Right renal pelvis (tissue), 4 donors: ENCODE measurements at regions not wholly inside any gene's neighbourhood (a gene's known extent, or its start where the extent isn't known, plus 50 kb on each side); places are given as distances from the start of the nearest gene placed in this dataset.

Experiments
- DNase-seq, 4 donors: peaks; one replicate each; pipeline ENCODE4 v3.0.0-alpha.2; 2013; ENCODE audit warnings: low read depth in 4 of 4, low spot score in 3 of 4, missing footprints in 1 of 4

DNA sequence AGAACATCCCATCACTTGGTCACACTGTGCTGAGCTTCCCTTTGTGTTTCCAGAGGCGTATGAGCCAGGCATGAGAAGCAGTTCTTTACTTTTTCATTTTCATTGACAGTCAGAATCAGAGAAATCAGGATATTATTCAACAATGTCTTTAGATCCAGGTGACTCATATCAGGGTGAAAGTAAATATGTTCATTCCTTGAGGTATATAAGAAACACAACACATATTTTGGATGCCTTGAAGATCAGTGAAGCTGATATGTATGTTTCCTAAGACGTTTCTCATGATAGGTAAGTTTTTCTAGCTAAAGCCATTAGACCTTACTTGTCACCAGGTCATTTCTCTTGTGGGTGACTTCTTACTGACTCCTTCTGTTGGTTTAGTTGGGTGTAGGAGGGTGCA lies 505.6 kb downstream of the CDH26 start:
- no peak for DNase-seq

DNA sequence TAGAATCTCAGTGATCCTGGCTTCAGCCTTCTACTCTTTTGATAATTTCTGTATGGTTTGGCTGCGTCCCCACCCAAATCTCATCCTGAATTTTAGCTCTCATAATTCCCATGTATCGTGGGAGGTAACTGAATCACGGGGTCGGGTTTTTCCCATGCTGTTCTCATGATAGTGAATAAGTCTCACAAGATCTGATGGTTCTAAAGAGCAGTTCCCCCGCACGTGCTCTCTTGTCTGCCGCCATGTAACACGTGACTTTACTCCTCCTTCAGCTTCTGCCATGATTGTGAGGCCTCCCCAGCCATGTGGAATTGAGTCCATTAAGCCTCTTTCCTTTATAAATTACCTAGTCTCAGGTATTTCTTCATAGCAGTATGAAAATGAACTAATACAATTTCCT lies 507.2 kb downstream of the CDH26 start:
- DNase-seq = no peak

DNA sequence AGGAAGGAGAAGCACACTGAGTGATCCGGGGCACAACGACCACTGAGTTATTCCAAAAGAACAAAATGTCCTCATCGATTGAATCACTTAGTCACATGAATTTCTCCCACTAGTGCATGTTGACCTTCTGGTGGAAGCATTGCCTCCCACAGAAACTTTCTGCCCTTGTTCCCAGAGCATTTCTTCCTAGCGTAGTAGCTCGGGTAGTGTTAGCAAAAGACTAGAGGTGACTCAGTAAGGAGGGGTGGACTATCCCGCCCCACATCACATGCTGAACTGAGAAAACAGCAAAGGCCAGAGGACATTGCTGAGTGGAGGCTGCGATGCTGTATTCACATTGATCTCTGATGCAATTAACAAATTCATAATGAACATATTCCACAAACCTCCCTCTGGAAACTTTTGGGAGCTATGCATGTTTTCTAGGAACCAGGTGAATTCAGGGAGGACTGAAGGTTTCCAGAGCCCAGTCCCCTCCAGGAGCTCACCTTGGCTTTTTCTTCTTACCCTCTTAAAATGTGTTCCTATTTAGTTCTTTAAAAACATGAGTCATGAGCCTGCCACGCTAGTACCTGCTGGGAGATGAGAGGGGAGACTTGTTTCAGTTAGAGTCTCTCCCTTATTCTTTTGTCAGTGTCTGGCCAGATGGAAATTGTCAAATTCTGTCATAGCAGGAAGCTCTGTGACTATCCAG lies 507.9 kb downstream of the CDH26 start:
- DNase-seq = peak in 1 of 4 donors; percentile 7

DNA sequence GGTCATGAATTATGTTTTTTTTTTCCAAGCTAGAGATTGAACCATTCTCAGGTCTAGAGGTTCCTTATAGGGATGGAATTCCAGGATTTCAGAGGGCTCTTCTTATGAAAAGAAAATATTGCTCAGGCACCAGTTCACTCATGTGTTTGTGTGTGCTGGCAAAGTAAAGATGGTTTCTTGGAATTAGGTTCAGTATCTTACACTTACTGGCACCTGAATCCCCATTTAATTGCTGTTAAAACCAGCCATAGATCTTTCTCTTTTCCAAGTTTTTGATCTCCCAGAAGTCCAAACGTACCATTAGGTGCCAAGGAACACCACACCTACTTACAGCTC lies 508.4 kb downstream of the CDH26 start:
- DNase-seq = no peak

DNA sequence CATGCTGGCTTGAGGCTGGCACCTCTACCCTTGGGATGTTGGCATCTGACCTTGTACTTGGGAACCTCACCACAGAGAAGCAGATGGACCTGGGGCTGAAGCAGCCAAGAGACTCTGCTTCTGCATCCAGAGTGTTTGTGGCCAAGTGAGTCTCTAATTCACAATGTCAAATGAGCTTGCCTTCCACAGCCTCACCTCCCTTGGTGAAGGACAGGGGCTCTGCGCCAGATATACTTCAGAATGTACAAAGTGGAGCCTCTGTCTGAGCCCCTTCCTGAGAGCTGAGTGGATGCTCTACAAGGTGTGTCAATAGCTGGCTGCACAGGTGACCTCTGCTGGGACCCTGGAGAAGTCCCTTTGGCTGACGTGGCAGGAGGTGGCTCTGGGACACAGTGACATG lies 508.9 kb downstream of the CDH26 start:
- no peak for DNase-seq

DNA sequence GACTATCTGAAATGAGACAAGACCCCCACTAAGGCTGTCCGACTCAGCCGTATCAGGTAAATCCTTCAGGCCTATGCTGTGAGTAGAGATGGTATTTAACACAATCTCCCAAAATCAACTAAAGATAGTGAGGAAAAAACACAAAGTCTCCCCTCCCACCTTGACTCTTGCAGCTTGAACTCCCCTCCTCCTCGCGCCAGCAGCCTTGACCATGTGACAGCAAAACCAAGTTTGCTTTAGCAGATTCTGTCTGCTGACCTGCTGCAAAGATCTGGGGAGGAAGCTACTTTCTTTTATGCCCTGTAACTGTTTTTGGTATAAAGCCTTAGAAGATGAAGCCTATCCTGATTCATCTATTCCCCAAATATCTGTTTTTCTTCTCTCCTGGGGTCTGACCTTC lies 509.5 kb downstream of the CDH26 start:
- DNase-seq = no peak

DNA sequence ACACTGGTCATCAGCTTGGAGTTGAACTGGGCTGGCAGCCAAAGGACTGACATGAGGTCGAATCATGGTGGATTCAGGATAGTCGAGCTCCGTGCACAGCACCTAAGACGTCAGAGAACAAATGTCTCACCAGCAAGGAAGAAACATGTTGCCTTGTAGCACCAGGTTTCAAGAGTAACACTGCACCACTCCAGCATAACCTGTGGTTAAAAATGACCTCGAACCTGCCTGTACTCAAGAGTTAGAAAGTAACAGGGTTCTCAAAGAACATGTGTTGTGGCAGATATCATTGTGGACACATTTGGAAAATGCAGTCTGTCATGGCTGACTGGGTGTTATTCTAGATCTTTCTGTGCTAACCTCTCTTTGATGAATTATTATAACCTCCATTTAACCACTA lies 511.6 kb downstream of the CDH26 start:
- DNase-seq = no peak

DNA sequence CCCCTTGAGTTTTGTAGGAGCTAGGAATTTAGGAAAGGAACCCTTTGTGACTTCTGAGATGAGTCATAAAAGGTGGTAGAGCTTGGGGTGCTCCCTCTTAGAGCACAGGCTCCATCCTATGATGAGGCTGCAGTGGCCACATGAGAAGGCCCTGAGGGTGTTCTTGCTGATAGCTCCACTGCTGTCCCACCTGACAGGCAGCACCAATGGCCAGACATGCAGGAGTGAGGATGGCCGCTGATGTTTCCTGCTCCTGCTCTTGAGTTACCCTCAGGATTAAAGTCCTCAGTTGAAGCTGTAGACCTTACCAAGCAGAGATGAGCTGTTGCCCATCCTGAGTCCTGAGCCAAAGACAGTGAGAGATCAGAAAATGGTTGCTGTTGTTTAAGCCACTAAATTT lies 512.1 kb downstream of the CDH26 start:
- no peak for DNase-seq

DNA sequence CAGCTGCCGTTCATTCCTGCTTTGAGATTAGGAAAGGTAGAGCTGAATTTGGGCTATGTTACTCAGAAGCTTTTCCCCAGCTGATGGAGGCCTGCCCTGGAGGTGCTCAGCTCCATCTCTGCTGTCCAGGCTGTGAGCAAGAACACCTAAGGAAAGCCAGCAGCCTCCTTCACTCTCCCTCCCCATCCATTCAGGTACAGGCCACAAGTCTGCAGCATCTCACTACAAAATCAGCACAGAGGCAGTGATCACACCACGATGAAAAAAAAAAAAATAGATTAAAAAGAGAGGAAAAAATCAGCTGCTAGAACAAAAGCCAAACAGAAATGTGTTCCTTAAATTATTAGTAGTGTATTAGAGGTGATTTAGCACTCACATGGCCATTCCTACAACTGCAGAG lies 515.0 kb downstream of the CDH26 start:
- DNase-seq = no peak

DNA sequence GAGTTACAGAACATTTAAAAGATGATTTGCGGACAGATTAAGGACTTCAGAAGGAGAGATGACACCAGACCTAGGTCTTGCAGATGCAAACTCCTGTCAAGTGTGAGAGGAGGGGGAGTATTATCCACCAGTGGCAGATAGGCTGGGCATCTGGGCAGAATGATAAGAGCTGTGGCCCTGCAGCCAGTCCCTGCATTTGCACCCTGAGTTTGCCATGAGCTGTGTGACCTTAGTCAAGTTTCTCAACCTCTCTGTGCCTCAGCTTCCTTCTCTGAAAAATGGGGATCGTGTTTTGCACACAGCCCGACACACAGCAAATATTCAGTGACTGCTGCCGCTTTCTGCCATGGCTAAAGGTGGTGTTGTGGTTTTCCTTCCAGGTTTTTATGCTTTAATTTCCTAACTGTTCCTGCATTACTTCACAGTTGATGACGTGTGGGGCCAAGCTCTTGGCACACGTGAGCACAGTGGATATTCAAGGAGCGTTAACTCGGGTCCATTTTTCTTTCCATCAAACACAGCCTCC lies 516.2 kb downstream of the CDH26 start:
- no peak for DNase-seq

DNA sequence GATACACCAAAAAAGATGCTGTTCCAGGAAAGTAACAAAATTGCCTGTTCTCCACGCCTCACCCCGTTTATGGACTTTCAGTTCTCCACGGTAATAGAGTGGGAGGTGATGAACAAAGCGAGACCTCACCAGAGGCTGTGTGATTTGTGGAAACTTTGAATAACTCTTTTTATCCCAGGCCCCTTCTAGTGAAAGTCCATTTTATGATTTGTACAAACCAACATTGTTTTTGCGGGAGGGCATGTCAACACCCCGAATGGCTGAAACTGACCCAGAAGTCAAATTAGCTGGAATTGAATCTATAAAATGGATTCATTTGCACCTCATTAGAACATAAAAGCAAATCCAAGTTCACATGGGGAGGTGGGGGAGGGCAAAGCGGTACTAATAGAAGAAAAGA lies 517.8 kb downstream of the CDH26 start:
- no peak for DNase-seq

DNA sequence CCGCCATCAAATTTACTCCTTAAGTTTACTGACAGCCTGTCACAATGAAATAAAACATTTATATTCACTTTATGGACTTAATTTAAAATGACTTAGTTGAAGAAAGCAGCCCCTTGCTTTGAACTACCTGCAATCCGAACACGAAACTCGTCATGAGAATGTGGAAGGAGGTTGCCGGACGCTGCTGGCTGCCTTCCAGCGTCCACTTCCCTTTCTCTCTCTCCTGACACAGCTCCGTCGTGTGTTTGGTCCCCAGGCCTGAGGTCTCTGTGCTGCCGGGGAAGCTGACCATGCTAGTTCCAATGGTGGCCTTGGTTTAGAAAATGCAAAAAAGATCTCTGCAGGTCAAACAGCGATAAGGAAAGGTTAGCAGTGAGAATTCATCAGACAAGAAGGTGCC lies 519.7 kb downstream of the CDH26 start:
- DNase-seq = no peak

DNA sequence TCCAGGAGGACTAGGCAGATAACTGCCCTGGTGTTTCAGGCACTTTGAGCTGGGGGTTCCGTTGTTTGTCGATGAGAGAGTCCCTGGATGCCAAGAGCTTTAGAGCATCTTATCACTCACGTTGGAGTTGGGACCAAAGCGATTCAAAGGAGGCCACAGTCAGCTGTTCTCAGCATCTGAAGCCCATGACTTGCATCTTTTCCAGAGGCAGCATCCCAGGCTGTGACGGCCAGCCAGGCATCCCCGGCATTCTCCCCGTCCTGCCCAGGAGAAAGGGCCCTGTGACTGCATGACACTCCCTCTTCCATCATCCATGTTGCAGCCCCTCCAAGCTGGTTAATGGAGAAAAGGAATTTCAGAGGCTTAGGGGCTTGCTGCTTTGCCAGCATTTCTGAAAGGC lies 520.3 kb downstream of the CDH26 start:
- DNase-seq = no peak

DNA sequence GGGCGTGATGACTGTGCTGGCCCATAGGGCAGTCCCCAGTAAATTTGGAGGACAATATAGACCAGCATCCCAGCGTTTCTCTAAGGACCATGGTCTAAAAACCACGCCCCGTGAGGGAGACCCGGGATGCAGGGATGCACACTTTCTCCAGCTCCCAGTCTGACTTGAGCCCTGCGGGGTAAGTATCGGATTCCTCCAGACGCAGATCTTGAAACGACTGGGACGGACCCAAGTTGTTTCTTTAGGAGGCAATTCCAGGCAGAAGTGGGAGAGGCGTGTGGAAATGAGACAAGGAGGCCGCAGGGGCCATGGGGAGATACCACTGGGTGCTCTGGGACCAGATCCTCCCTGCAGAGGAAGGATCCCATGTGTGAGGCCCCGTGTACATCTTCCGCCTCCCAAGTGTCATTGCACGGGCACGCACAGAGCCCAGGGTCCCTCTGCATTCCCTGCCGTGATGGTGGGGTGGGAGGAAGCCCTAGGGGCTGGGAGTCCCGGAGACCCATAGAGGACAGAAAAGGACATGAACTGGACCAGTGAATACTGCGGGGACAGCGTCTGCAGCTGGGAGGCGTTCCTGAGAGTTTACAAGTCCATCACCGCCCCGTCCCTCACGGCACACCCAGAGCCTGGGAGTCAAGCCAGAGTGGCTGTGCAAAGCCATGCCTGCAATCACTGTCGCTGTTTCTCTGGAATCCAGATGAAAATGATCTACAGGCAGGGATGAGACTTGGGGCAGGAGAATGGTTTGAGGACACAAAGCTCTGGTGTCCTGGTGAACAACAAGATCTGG lies 522.9 kb downstream of the CDH26 start:
- no peak for DNase-seq

DNA sequence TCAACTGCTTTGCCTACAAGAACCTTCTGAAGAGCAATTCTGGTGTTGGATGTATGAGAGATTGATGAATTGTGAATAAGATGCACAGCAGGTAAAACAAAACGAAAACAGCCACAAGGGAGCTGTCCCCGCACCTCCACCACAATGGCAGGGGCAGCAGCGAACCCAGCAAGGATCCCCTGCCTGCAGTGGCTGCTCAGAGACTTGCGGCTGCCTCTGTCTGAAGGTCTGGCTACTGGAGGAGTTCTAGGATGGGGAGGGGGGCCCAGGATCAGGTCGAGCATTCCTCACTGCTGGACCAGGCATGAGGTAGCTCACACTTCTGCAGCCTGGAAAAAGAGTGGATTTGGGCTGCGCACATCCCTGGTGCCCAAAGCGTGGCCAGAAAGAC lies 523.5 kb downstream of the CDH26 start:
- DNase-seq = no peak

DNA sequence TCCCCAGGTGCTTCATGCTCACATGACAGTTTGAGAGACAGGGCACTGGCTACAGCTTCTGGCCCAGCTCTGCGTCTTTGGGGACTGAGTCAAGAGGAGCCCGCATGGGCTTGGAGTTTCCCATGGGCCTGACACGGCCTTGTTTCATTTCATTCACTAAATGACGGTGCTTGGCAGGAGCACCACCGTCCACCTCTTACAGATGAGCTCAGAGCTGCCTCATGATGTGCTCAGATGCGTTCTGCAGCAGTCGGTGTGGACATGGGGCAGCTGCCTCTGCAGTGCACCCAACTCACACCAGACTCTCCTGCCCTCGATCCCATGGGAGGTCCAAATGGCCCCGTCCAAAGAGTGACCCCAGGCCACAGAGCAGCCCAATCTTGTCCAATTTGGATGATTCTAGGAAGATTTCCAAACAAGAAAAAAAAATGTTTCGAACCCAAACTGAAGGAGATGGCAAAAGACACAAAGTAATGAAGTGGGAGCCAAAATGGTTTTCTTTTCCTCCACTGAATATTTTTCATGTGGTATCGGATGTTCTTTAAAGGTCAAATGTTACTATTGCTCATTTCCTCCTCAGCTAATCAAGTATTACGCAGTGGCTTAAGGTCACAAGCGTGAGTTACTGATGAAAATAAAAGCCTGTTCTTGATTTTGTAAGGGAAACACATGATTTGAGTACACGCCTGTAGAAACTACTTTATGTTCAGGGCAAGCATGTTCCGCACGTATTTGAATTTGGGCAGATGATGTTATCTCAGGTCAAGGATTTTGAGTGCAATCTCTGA lies 524.2 kb downstream of the CDH26 start:
- DNase-seq = no peak

DNA sequence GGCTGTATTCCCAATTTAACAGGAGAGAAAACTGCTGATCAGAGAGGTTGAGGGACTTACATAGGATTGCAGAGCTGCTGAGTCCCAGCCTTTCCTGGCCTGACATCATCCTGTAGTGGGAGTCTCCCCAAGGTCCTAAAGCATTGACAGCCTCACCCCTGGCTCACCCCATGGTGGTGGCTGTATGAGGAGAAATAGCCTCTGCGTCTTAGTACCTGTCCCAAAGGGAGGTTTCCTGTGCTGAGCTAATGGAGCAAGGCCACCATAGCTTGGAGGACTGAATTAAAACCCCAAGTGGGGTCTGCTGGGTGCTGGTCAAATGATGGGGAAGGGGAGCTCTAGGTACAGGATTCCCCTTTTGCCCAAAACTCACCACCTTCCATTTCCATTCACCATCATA lies 525.1 kb downstream of the CDH26 start:
- no peak for DNase-seq

DNA sequence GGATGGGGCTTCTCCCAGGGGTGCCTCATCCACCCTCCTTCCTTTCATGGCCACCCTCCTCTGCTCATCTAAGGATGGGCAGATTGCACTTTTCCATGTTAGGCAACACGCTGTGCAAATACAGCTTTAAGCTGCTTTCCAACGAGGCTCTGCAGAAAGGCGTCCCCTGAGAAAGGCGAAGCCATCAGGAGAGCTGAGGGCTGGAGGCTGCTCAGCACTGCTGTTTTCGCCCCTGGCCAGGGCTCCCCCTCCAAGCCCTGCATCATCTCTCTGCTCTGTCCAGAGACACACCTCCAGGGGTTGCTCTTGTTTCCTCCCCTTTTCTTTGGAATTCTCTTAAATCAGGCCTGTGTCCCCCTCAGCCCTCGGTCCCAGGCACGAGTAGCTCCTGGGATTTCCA lies 526.1 kb downstream of the CDH26 start:
- no peak for DNase-seq

DNA sequence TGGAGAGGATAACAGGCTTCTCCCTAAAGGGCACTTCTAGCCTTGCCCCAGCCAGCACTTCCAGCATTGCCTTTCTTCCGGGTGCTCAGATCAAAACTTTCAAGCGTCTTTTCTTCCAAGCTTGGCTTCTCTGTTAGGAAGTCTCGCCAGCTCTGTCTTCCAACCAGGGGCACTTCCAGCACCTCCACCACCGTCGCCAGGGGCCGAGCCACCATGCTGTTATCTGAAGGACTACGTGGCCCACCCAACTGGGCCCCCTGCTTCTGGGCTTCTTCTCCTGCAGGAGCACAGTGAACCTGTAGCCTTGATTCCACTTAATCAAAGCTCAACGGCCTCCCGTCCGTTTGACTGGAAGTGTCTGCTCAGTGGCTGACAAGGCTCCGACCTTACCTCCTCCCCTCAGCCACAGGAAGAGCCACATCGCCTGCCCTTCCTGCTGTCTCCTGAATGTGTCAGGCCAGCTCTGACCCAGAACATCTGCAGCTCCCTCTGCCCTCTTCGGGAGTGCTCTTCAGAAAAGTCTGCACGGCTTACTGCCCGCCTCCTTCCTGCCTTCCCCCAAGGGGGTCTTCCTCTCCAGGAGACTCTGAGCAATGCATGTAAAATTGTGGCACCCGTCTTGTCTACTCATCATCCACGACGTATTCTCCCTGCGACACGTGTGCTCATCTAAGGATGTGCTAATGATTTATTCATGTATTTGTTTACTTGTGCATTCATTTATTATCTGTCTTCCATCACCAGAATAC lies 527.0 kb downstream of the CDH26 start:
- DNase-seq = no peak

DNA sequence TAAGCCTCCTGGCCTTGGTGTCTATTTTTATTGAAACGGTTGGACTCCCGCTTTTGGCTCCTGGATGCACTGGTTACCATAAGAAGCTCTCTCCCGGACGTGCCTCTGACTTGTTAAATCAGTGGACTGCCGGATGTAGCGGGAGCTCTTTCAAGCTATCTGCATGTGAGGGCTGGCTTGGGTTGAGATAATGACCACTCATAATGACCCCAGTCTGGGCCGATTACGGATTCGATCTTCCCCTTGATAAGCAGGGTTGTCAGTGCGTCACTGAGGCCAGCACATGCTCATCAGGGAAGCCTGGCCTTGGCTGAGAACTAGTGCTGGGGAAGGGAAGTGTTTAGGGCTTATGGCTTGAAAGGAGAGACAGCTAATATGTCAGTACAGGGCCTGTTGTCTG lies 528.1 kb downstream of the CDH26 start:
- DNase-seq = no peak

DNA sequence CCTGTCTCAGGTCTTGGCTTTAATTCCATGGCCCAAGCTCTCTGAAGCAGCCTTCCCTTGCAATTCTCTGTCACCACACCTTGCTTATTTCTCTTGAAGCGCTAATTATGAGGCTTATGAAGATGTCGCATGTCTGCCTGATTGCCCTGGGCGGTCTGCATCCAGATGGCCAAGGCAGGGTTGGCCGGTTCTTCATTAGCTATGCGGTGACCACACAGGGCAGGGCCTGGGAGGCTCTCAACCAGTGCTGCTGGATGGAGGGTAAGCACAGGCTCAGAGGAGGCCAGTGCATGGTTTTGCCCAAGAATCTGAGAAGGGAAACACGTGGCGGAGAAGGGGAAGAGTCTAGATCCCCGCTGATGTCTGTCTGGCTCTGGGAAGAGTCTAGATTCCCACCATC lies 528.7 kb downstream of the CDH26 start:
- DNase-seq = no peak
